ENCODE measurements at regions not wholly inside any gene's neighbourhood (a gene's known extent, or its start where the extent isn't known, plus 50 kb on each side); places are given as distances from the start of the nearest gene placed in this dataset.

DNA sequence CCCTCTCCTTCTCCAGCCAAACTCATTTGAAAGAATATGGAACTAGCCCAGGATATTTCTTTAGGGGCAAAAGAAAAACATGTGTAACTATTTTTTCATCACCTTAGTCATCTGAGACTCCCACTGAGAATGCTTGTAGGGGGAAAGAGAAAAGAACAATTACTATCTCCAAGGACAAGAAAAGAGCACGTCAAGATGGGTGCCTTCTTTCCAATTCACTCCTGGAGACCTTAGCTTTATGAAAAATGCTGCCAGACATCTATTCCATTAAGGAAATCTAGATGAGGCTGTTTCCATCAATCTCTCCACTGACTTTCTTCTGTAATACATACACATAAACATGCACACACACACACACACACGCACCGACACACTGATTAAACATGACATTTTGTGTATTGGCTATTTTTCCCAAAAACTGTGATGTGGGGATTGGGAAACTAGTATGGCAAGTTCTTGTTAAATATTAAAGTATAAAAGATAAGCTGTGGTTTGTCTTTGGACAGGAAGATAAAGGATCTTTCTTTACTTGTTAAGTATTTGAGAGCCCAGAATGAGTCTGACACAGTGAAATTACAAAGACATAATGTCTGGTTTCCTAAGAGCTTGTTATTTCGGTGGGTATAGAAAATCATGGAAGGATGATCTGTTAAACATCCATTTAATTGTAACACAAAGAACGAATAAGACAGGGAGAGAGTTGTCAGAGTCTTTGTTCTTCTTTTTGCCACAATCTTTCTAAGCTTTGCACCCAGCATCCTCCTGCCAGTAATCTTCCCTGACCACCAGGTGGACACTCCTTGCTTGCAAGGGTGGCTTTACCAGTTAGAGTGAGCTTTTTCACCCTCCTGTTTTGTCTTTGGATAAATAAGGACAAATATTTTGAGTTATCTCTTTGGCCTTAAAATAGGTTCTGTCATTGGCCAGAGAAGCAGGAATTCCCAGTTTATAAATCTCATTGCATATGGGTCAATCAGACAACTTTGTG lies 177.3 kb upstream of the TMEM72 start:
- Histone ChIP-seq H2BK15ac (ENCODE audit: low read length) (no peak overlapping the region), H3K36me3 (replicated peaks in 1 of 2; ENCODE audit: control insufficient read depth in 2 of 2, insufficient read depth in 2 of 2, low read length in 2 of 2) (no peaks in the 10 kb centered on the region), H3K18ac (ENCODE audit: low read length) (no peak overlapping the region), H2AFZ (ENCODE audit: low read length) (no peak overlapping the region), H3K23ac (ENCODE audit: low read depth, low read length, poor library complexity) (no peak overlapping the region), H3K14ac (ENCODE audit: low read length) (no peak overlapping the region), H2BK5ac (ENCODE audit: low read length) (no peak overlapping the region), H3K4me3 (ENCODE audit: low read length in 2 of 2) (no peak overlapping the region), H4K91ac (ENCODE audit: low read depth, low read length, poor library complexity) (no peak overlapping the region), H2AK5ac (ENCODE audit: low read depth, low read length) (no peak overlapping the region), H3K4me2 (ENCODE audit: insufficient read depth, low read length, poor library complexity, severe bottlenecking) (no peak overlapping the region), H2BK120ac (ENCODE audit: low read depth, low read length) (no peak overlapping the region), H3K4ac (ENCODE audit: low read length) (no peak overlapping the region), H4K8ac (ENCODE audit: low read depth, low read length) (no peak overlapping the region), H2BK12ac (ENCODE audit: low read length) (no peak overlapping the region), H3K27ac (replicated peaks; ENCODE audit: low read length) (no peak overlapping the region), H3K27me3 (ENCODE audit: control insufficient read depth in 3 of 3, insufficient read depth in 3 of 3, low read depth in 1 of 3, low read length in 3 of 3) (no peaks in the 10 kb centered on the region), H3K9ac (ENCODE audit: low read depth, low read length, poor library complexity) (no peak overlapping the region), H3K79me1 (ENCODE audit: low read depth, low read length) (no peaks in the 10 kb centered on the region), H3K9me3 (replicated peaks in 1 of 2; ENCODE audit: control insufficient read depth in 2 of 2, insufficient read depth in 1 of 2, low read depth in 1 of 2, low read length in 2 of 2) (no peaks in the 10 kb centered on the region), H3K4me1 (ENCODE audit: control insufficient read depth in 2 of 2, insufficient read depth in 1 of 2, low read depth in 1 of 2, low read length in 2 of 2) (no peaks in the 10 kb centered on the region)
- WGBS, 2 donors (ENCODE audit: extremely low coverage in 2 of 2, insufficient read length in 2 of 2, insufficient replicate concordance in 1 of 2), result no CpG with 5 or more reads among the region's 5 CpGs
- DNase-seq (ENCODE audit: low spot score), result no peak

- Histone ChIP-seq H2BK15ac (ENCODE audit: low read length) (no peak overlapping the region), H3K27me3 (ENCODE audit: control insufficient read depth in 3 of 3, insufficient read depth in 3 of 3, low read depth in 1 of 3, low read length in 3 of 3) (no peaks in the 10 kb centered on the region)
Measured at GRCh38 chr10:44742248-44742647, 168.9 kb upstream of the TMEM72 start.

GRCh38 chr10:44743535-44743934 lies 167.6 kb upstream of the TMEM72 start:
- no peak overlapping the region for H3K4me3 ChIP-seq (ENCODE audit: low read length in 2 of 2)
- WGBS, 2 donors (ENCODE audit: extremely low coverage in 2 of 2, insufficient read length in 2 of 2, insufficient replicate concordance in 1 of 2), result no CpG with 5 or more reads among the region's 1 CpG
- no peak overlapping the region for H2BK15ac ChIP-seq (ENCODE audit: low read length)
- no peak overlapping the region for H4K8ac ChIP-seq (ENCODE audit: low read depth, low read length)
- H2BK5ac ChIP-seq (ENCODE audit: low read length), result no peak overlapping the region
- H2AFZ ChIP-seq (ENCODE audit: low read length), result no peak overlapping the region
- no peak overlapping the region for H2BK12ac ChIP-seq (ENCODE audit: low read length)
- H3K9me3 ChIP-seq (replicated peaks in 1 of 2; ENCODE audit: control insufficient read depth in 2 of 2, insufficient read depth in 1 of 2, low read depth in 1 of 2, low read length in 2 of 2), result no peaks in the 10 kb centered on the region
- H4K91ac ChIP-seq (ENCODE audit: low read depth, low read length, poor library complexity), result no peak overlapping the region
- no peaks in the 10 kb centered on the region for H3K27me3 ChIP-seq (ENCODE audit: control insufficient read depth in 3 of 3, insufficient read depth in 3 of 3, low read depth in 1 of 3, low read length in 3 of 3)
- peaks cover 0 to 1% of the 10 kb centered on the region in 2 donors for H3K4me1 ChIP-seq (ENCODE audit: control insufficient read depth in 2 of 2, insufficient read depth in 1 of 2, low read depth in 1 of 2, low read length in 2 of 2)
- H3K27ac ChIP-seq (replicated peaks; ENCODE audit: low read length), result no peak overlapping the region
- H3K4ac ChIP-seq (ENCODE audit: low read length), result no peak overlapping the region
- no peak overlapping the region for H2AK5ac ChIP-seq (ENCODE audit: low read depth, low read length)
- no peak overlapping the region for H2BK120ac ChIP-seq (ENCODE audit: low read depth, low read length)
- no peak overlapping the region for H3K23ac ChIP-seq (ENCODE audit: low read depth, low read length, poor library complexity)
- no peak overlapping the region for H3K9ac ChIP-seq (ENCODE audit: low read depth, low read length, poor library complexity)
- no peak for DNase-seq (ENCODE audit: low spot score)
- H3K4me2 ChIP-seq (ENCODE audit: insufficient read depth, low read length, poor library complexity, severe bottlenecking), result no peak overlapping the region
- no peaks in the 10 kb centered on the region for H3K79me1 ChIP-seq (ENCODE audit: low read depth, low read length)
- no peak overlapping the region for H3K14ac ChIP-seq (ENCODE audit: low read length)
- H3K36me3 ChIP-seq (replicated peaks in 1 of 2; ENCODE audit: control insufficient read depth in 2 of 2, insufficient read depth in 2 of 2, low read length in 2 of 2), result no peaks in the 10 kb centered on the region
- no peak overlapping the region for H3K18ac ChIP-seq (ENCODE audit: low read length)

More at GRCh38 chr10:44742248-44742647, 168.9 kb upstream of the TMEM72 start:
- Histone ChIP-seq H3K9ac (ENCODE audit: low read depth, low read length, poor library complexity) (no peak overlapping the region), H2BK120ac (ENCODE audit: low read depth, low read length) (no peak overlapping the region), H4K8ac (ENCODE audit: low read depth, low read length) (no peak overlapping the region), H3K23ac (ENCODE audit: low read depth, low read length, poor library complexity) (no peak overlapping the region), H2AK5ac (ENCODE audit: low read depth, low read length) (no peak overlapping the region), H3K9me3 (replicated peaks in 1 of 2; ENCODE audit: control insufficient read depth in 2 of 2, insufficient read depth in 1 of 2, low read depth in 1 of 2, low read length in 2 of 2) (no peaks in the 10 kb centered on the region), H3K36me3 (replicated peaks in 1 of 2; ENCODE audit: control insufficient read depth in 2 of 2, insufficient read depth in 2 of 2, low read length in 2 of 2) (no peaks in the 10 kb centered on the region), H3K79me1 (ENCODE audit: low read depth, low read length) (no peaks in the 10 kb centered on the region), H2BK5ac (ENCODE audit: low read length) (no peak overlapping the region), H2AFZ (ENCODE audit: low read length) (no peak overlapping the region), H4K91ac (ENCODE audit: low read depth, low read length, poor library complexity) (no peak overlapping the region), H3K4me1 (ENCODE audit: control insufficient read depth in 2 of 2, insufficient read depth in 1 of 2, low read depth in 1 of 2, low read length in 2 of 2) (peaks cover 0 to 1% of the 10 kb centered on the region in 2 donors), H3K14ac (ENCODE audit: low read length) (no peak overlapping the region), H3K27ac (replicated peaks; ENCODE audit: low read length) (no peak overlapping the region), H3K4ac (ENCODE audit: low read length) (no peak overlapping the region), H3K4me2 (ENCODE audit: insufficient read depth, low read length, poor library complexity, severe bottlenecking) (no peak overlapping the region), H3K18ac (ENCODE audit: low read length) (no peak overlapping the region), H3K4me3 (ENCODE audit: low read length in 2 of 2) (no peak overlapping the region), H2BK12ac (ENCODE audit: low read length) (no peak overlapping the region)
- DNase-seq (ENCODE audit: low spot score), result no peak
- WGBS, 2 donors (ENCODE audit: extremely low coverage in 2 of 2, insufficient read length in 2 of 2, insufficient replicate concordance in 1 of 2), result no CpG with 5 or more reads among the region's 4 CpGs

DNA sequence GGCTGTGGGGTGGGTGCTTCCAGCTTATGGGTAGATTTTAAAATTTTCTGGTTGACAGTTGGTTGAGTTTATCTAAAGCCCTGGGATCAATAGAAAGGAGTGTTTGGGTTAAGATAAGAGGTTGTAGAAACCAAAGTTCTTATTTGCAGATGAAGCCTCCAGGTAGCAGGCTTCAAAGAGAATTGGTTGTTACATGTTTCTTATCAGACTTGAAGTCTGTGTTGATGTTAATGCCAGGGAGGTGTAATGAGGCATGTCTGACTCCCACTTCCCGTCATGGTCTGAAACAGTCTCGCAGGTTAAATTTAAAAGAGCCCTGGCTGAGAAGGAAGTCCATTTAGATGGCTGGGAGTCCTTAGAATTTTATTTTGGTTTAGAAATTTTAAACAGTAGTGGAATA lies 165.2 kb upstream of the TMEM72 start:
- no peak overlapping the region for H3K4ac ChIP-seq (ENCODE audit: low read length)
- H3K14ac ChIP-seq (ENCODE audit: low read length), result no peak overlapping the region
- H4K8ac ChIP-seq (ENCODE audit: low read depth, low read length), result no peak overlapping the region
- no peak overlapping the region for H3K27ac ChIP-seq (replicated peaks; ENCODE audit: low read length)
- no peak overlapping the region for H2AK5ac ChIP-seq (ENCODE audit: low read depth, low read length)
- no peaks in the 10 kb centered on the region for H3K36me3 ChIP-seq (replicated peaks in 1 of 2; ENCODE audit: control insufficient read depth in 2 of 2, insufficient read depth in 2 of 2, low read length in 2 of 2)
- no peak overlapping the region for H3K9ac ChIP-seq (ENCODE audit: low read depth, low read length, poor library complexity)
- no peak overlapping the region for H2BK12ac ChIP-seq (ENCODE audit: low read length)
- peaks cover 0 to 1% of the 10 kb centered on the region in 2 donors for H3K4me1 ChIP-seq (ENCODE audit: control insufficient read depth in 2 of 2, insufficient read depth in 1 of 2, low read depth in 1 of 2, low read length in 2 of 2)
- no peak overlapping the region for H2BK120ac ChIP-seq (ENCODE audit: low read depth, low read length)
- H4K91ac ChIP-seq (ENCODE audit: low read depth, low read length, poor library complexity), result no peak overlapping the region
- no peak overlapping the region for H3K4me2 ChIP-seq (ENCODE audit: insufficient read depth, low read length, poor library complexity, severe bottlenecking)
- H3K18ac ChIP-seq (ENCODE audit: low read length), result no peak overlapping the region
- no peak overlapping the region for H2BK5ac ChIP-seq (ENCODE audit: low read length)
- H3K79me1 ChIP-seq (ENCODE audit: low read depth, low read length), result no peaks in the 10 kb centered on the region
- H3K9me3 ChIP-seq (replicated peaks in 1 of 2; ENCODE audit: control insufficient read depth in 2 of 2, insufficient read depth in 1 of 2, low read depth in 1 of 2, low read length in 2 of 2), result peaks cover 0 to 2% of the 10 kb centered on the region in 2 donors
- H2BK15ac ChIP-seq (ENCODE audit: low read length), result no peak overlapping the region
- no peaks in the 10 kb centered on the region for H3K27me3 ChIP-seq (ENCODE audit: control insufficient read depth in 3 of 3, insufficient read depth in 3 of 3, low read depth in 1 of 3, low read length in 3 of 3)
- no peak for DNase-seq (ENCODE audit: low spot score)
- H2AFZ ChIP-seq (ENCODE audit: low read length), result no peak overlapping the region
- no peak overlapping the region for H3K23ac ChIP-seq (ENCODE audit: low read depth, low read length, poor library complexity)
- WGBS, 2 donors (ENCODE audit: extremely low coverage in 2 of 2, insufficient read length in 2 of 2, insufficient replicate concordance in 1 of 2), result no CpG with 5 or more reads among the region's 2 CpGs
- no peak overlapping the region for H3K4me3 ChIP-seq (ENCODE audit: low read length in 2 of 2)

Measured in neuronal stem cell (in vitro differentiated cells).